Right lobe of liver (tissue), 4 donors: ENCODE measurements at regions not wholly inside any gene's neighbourhood (a gene's known extent, or its start where the extent isn't known, plus 50 kb on each side); places are given as distances from the start of the nearest gene placed in this dataset.

Experiments used
- CTCF ChIP-seq, 4 donors: fragments of 200-600 bp in 3 of 4; fragments of 450-650 bp in 1 of 4; IDR thresholded peaks; one replicate each; pipeline versions ENCODE4 v1.5.1 to v1.8.0; 2016 to 2022; ENCODE audit warnings: antibody characterized with exemption in 4 of 4, mild to moderate bottlenecking in 2 of 4
- POLR2A ChIP-seq: fragments of 450-650 bp; IDR thresholded peaks from one replicate; pipeline ENCODE4 v1.6.1; 2017; ENCODE audit warnings: antibody characterized with exemption, mild to moderate bottlenecking
- donor health status: DM: no; HTN: no; CAD: no.
- donor health status: DM: no; HTN: no; CAD: no.
- donor health status: DM: no; HTN: yes; CAD: no.

DNA sequence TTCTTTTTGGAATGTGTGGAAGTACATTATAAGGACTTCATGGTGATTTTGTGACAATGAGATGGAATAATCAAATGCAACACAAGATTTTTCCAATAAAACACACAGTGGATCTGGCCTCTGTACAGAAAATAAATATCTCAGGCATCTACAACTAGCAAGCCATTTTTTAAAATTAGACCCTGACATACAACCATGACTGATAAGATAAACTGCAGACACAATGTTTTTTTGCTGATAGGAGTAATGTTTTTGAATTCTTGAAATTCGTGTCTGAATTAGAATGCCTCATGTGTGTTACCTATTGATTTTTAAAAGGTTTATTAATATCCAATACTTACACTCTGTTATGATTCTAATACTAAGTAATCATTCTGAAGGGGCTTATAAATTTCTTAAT, 328.1 kb downstream of the HGF start:
- TF ChIP-seq POLR2A, result no peak
- no peak for TF ChIP-seq CTCF (IDR thresholded peaks at IDR 0.05)
